HL-60 (cell line): ENCODE measurements at regions not wholly inside any gene's neighbourhood (a gene's known extent, or its start where the extent isn't known, plus 50 kb on each side); places are given as distances from the start of the nearest gene placed in this dataset.

Source experiments
- DNase-seq, 2 experiments: peaks; one replicate each; pipeline ENCODE4 v3.0.0-alpha.2; 2010 to 2020; ENCODE audit warnings: low read depth in 1 of 2, low spot score in 1 of 2
- H3K27ac ChIP-seq: fragments of 250-450 bp; sonication (Bioruptor Pico); replicated peaks from 2 replicates; pipeline ENCODE4 v1.5.1; 2020; ENCODE audit warnings: mild to moderate bottlenecking, moderate library complexity
- H3K27me3 ChIP-seq: fragments of 250-450 bp; sonication (Bioruptor Pico); 2 replicates; pipeline ENCODE4 v1.5.1; 2021; ENCODE audit warnings: mild to moderate bottlenecking, moderate library complexity; ENCODE audit not compliant: insufficient read depth, poor library complexity, severe bottlenecking
- H3K4me3 ChIP-seq: replicated peaks from 2 replicates; pipeline ENCODE4 v1.5.1; 2011; ENCODE audit warnings: mild to moderate bottlenecking, control low read depth, low read length; ENCODE audit not compliant: insufficient read depth
- CTCF ChIP-seq: IDR thresholded peaks from one replicate; pipeline ENCODE4 v1.5.1; 2011; ENCODE audit warnings: low read length, control low read depth, inconsistent platforms; ENCODE audit not compliant: insufficient read depth
- GABPA ChIP-seq: IDR thresholded peaks from 2 replicates; pipeline ENCODE4 v1.6.1; 2012; ENCODE audit warnings: low read depth
- POLR2AphosphoS5 ChIP-seq: IDR thresholded peaks from 2 replicates; pipeline ENCODE4 v1.6.1; 2012; ENCODE audit warnings: low read depth
- REST ChIP-seq: IDR thresholded peaks from 2 replicates; pipeline ENCODE4 v1.6.1; 2012; ENCODE audit warnings: low read depth; ENCODE audit not compliant: insufficient replicate concordance
- SPI1 ChIP-seq: IDR thresholded peaks from 2 replicates; pipeline ENCODE4 v1.6.1; 2012; ENCODE audit warnings: low read depth, mild to moderate bottlenecking, borderline replicate concordance

DNA sequence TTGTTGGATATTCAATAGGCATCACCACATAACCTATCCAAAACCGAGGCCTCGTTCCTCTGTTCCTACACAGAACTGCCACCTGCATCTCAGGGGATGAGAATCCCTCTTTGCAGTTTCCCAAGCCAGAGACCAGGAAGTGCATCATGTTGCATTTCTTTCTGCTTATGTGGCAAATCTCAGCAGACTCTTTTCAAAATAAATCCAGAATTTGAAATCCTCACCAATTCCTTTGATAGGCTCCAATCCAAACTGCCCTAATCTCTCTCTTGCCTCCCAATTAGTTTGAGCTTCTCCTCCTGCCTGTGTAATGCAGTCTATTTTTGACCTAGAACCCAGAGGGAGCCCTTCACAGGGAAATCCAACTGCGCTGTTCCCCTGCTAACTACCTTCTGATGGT is 215.5 kb downstream of the RNF144A start:
- no peak for DNase-seq
- no peak overlapping the region for H3K4me3 ChIP-seq
- H3K27me3 ChIP-seq = no peaks in the 10 kb centered on the region
- TF ChIP-seq SPI1 (no peak), POLR2AphosphoS5 (no peak), REST (no peak), GABPA (no peak), CTCF (no peak)
- no peak overlapping the region for H3K27ac ChIP-seq

- H3K27me3 ChIP-seq = peaks cover 2% of the 10 kb centered on the region
- no peak for DNase-seq
- H3K27ac ChIP-seq = no peak overlapping the region
- no peak overlapping the region for H3K4me3 ChIP-seq
- peak; percentile 17 for TF ChIP-seq CTCF
- no peak for TF ChIP-seq GABPA
- no peak for TF ChIP-seq REST
These were observed 216.3 kb downstream of the RNF144A start for GRCh38 chr2:7133521-7133920.

- Histone ChIP-seq H3K27me3 (peaks cover 2% of the 10 kb centered on the region), H3K27ac (no peak overlapping the region), H3K4me3 (no peak overlapping the region)
- no peak for TF ChIP-seq SPI1
- no peak for TF ChIP-seq REST
- TF ChIP-seq CTCF = no peak
- TF ChIP-seq POLR2AphosphoS5 = no peak
- TF ChIP-seq GABPA = no peak
- DNase-seq = no peak
These were observed 223.1 kb downstream of the RNF144A start for GRCh38 chr2:7140306-7140705.
